HG03442 (cell line): ENCODE measurements at regions not wholly inside any gene's neighbourhood (a gene's known extent, or its start where the extent isn't known, plus 50 kb on each side); places are given as distances from the start of the nearest gene placed in this dataset.
"Not testable (repeated sequence)": the region's sequence is repeated elsewhere in the genome, so short reads cannot be mapped to it uniquely, and the experiment has no call there.

Experiments used
- ATAC-seq: cut with Tn5 transposase; IDR thresholded peaks from one replicate; pipeline ENCODE4 v1.9.1; 2021; ENCODE audit warnings: mild to moderate bottlenecking, moderate library complexity; ENCODE audit not compliant: unreplicated experiment

DNA sequence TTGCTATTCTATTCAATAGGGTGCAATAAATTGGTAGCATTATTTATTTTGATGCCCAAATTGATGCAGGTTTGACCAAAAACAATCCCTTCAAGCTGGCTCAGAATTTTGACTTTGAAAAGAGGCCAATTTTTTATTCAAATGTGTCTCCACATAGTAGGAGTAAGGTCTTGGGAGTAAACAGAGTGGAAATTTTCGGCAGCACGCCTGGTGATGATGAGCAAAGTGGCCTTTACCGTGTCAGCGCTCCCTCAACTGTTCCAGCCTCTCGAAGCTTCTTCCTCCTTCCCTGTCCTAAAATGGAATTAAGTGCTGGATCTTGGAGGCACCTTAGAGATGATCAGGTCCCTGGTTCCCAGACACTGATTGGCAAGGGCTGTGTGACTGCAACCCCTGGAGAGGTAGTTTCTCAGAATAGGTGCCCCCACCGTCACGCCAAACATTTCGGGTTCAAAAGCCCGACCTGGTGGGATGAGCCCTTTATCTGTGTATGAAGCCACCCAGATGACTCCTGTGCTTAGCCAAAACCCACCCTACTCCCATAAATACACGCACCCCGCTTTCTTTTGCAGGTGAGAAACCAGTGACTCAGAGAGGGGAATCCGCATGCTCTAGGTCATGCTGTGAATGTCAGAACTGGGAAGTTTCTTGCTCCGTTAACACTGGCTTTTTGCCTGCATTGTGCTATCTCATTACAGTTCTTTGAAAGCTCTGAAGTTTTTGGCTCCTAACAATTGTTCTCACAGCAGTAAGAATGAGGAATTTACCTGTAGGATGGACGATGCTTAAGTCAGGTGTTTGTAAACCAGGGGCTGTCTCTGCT, 89.1 kb downstream of the CRYGS start:
- ATAC-seq: no peak

- ATAC-seq: no peak
These were observed 90.6 kb downstream of the CRYGS start for GRCh38 chr3:186453531-186453930.

DNA sequence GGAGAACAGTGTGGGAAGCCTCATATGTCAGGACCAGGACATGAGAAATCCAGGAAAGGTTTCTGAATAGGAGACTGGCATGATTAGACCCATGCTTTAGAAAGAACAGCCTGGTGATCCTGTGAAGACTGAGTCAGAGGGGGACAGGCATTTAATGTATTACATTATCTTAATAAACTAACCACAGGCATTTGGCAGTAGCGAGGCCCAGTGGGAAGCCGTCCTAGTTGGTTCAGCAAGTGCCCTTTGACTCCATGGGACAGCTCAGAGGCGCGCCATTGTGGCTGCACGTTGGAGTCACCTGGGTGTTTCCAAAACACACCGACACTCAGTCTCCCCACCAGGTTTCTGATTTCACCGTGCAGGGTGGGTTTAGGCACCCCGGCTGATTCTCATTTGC, 90.5 kb upstream of the DGKG start:
- ATAC-seq: no peak

GRCh38 chr3:186451371-186451770, 89.3 kb upstream of the DGKG start:
- ATAC-seq: no peak

GRCh38 chr3:186444974-186445373, 82.9 kb upstream of the DGKG start:
- ATAC-seq: no peak

DNA sequence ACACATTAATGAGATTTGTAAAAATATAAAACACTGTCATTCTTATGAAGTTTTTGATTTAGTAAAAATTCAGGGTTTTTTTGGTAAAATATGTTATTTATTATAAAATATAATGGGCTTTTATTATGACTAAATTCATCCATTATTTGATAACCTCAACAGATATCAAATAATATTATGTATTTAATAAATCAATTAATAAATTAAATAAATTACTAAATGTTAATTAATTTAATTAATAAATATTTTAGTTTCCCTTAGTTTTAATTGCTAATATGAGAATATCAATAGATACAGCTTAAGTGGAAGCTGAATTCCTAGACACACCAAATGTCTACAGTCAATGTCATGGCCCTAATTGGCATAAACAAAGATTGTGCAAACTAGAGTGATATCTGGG, 82.3 kb upstream of the DGKG start:
- ATAC-seq: no peak

GRCh38 chr3:186442979-186443378, 80.9 kb upstream of the DGKG start:
- ATAC-seq: not testable (repeated sequence)

DNA sequence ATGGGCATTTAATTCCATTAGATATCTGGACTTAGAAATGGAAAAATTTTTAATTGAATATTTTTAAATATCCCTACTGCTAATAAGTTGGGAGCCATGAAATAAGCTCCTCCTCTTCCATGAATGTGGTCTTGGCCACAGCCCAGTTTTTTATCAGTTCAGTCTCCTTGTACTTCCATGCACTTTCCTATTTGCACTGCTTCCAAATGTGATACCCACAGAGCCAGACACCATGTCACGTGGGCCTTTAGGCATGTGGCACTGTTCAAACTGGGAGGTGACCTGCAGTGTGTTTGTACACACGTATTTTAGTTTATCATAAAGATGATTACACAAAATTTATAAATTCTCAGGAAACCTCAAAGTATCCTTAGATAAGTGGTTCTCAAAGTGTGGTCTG, 80.1 kb upstream of the DGKG start:
- no peak for ATAC-seq

DNA sequence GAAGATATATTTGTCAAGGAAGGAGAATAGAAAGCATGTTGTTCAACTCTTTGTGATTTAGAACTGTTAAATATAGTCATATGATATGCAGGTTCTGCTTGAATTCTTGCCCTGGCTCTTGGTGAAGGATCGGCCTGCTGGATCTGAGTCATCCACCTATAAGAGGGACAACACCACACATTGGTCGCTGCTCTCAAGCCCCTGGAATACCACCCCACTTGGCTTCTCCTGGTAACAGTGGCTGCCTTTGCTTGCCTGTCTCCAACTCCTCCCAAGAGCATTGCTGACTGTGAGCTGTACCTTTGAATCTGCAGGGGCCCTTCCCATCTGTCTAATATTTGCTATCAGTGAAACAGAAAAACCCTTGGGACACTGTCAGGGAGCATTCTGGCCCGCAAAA, 78.9 kb upstream of the DGKG start:
- ATAC-seq: no peak

DNA sequence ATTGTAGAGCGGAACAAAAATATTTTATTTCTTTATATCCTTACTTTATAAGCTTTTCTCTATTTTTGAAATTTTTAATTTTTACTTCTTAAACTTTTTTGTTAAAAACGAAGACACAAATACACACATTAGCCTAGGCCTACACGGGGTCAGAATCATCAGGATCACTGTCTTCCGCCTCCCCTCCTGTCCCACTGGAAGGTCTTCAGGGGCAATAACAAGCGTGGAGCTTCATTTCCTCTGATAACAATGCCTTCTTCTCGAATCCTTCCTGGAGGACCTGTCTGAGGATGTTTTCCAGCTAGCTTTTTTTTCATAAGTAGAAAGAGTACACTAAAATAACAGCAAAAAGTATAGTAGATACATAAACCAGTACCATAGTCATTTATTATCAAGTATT, 77.7 kb upstream of the DGKG start:
- no peak for ATAC-seq

GRCh38 chr3:186435332-186435731, 73.3 kb upstream of the DGKG start:
- ATAC-seq: not testable (repeated sequence)

- no peak for ATAC-seq
These were observed 71.1 kb upstream of the DGKG start for GRCh38 chr3:186432944-186433732.

DNA sequence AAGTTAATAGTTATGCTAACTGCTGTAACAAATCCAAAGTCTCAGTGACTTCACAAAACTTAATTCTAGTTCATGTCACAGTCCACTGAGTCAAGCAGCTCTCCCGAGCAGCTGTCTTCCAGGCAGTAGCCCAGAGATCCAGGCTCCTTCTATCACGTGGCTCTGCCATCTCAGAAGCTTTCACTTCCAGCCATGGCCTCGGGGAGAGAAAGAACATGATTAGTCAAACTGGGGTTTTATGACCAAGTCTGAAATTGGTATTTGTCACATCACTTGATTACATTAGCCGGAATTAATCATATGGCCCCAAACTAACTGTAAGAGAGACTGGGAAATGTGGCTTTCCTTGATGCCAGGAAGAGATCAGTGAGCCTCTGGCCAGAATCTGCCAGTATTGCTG, 70.2 kb upstream of the DGKG start:
- ATAC-seq: no peak

DNA sequence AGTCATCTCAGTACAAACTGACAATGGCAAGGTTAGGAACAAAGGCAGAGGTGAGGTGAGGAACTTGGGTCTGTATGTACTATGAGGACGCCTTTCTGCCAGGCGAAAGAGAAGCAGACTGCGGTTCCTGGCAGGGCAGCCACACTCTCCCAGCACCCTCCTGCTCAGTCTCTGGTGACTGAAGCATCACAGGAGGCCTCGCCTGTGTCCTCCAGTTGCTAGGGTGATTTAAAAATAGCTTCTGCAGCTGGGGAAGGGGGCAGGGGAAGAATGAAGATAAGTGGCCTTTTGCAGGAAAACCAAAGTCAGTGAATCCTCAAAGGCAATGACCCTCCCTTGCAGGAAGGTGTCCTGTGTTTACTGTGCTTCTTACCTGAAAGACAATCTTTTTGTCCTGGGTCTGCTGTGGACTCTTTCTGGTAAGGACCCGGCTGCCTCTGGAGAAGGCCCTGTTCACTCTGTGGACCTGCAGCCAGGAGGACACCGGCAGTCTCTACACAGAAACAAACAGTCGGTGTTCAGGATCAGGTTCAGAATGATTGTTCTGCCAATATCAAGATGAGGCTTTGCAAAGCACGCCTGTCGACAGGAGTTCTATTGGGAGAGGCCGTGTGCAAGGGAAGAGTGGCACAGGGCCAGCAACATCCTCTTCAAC, 65.7 kb upstream of the DGKG start:
- ATAC-seq: no peak

- ATAC-seq: no peak
These were observed 64.0 kb upstream of the DGKG start for GRCh38 chr3:186425788-186426730.

- no peak for ATAC-seq
These were observed 59.9 kb upstream of the DGKG start for GRCh38 chr3:186421946-186422345.

GRCh38 chr3:186418671-186419145, 56.7 kb upstream of the DGKG start:
- no peak for ATAC-seq

GRCh38 chr3:186417791-186418190, 55.8 kb upstream of the DGKG start:
- ATAC-seq: no peak

- ATAC-seq: no peak
These were observed 52.8 kb upstream of the DGKG start for GRCh38 chr3:186414735-186415419.
